ENCODE measurements at regions not wholly inside any gene's neighbourhood (a gene's known extent, or its start where the extent isn't known, plus 50 kb on each side); places are given as distances from the start of the nearest gene placed in this dataset.

DNA sequence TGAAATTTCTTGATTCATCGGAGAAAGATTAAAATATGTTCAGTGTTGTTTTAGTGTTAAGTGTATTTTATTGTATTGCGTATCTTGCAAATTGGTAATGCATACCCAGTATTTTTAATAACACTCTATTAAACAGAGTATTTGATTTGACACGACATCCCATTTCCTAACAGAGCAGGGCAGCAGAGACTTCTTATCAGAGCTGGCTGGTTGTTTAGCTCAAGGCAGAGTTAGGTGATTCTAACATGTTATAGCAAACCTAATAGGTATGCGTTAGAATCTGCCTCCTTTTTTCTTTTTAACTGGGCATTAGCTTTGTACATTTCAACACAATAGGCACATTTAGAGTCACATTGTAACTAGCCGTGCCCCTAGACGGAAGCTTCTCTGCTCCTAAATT is 57.1 kb upstream of the CELF2 start:
- Histone ChIP-seq H3K36me3 (no peaks in the 10 kb centered on the region), H3K4me3 (no peak overlapping the region), H3K4me1 (no peaks in the 10 kb centered on the region), H3K9me3 (no peaks in the 10 kb centered on the region), H3K27ac (no peak overlapping the region), H3K27me3 (no peaks in the 10 kb centered on the region)
- intact Hi-C loops (cut with DNase I; ENCODE audit: low total_unique reads), result no loop called here
- TF ChIP-seq, protein P1, sequence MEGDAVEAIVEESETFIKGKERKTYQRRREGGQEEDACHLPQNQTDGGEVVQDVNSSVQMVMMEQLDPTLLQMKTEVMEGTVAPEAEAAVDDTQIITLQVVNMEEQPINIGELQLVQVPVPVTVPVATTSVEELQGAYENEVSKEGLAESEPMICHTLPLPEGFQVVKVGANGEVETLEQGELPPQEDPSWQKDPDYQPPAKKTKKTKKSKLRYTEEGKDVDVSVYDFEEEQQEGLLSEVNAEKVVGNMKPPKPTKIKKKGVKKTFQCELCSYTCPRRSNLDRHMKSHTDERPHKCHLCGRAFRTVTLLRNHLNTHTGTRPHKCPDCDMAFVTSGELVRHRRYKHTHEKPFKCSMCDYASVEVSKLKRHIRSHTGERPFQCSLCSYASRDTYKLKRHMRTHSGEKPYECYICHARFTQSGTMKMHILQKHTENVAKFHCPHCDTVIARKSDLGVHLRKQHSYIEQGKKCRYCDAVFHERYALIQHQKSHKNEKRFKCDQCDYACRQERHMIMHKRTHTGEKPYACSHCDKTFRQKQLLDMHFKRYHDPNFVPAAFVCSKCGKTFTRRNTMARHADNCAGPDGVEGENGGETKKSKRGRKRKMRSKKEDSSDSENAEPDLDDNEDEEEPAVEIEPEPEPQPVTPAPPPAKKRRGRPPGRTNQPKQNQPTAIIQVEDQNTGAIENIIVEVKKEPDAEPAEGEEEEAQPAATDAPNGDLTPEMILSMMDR (IDR thresholded peaks at IDR 0.05), result no peak
- DNase-seq, result no peak

DNA sequence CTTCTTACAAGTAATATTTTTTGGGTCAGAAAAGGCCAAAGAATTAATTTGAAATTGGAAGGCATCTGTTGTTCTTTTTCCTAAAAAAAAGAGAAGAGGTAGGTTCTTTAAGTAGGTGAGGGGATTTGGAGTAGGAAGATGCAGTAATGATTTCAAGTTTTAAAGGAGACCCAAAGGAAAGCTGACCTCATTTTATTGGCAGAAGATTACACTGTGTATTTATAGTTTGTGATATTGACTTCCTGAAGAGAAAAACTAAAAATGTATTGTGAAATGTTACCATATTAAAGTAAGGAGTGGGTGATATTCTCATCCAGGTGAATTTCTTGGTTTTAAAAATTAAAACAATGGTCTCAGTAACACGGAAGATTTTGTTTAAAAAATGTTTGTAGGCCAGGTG is 56.6 kb upstream of the CELF2 start:
- TF ChIP-seq, protein P1 (IDR thresholded peaks at IDR 0.05), result no peak
- DNase-seq, result no peak
- Histone ChIP-seq H3K9me3 (no peaks in the 10 kb centered on the region), H3K4me3 (no peak overlapping the region), H3K27me3 (no peaks in the 10 kb centered on the region), H3K4me1 (no peaks in the 10 kb centered on the region), H3K36me3 (no peaks in the 10 kb centered on the region), H3K27ac (no peak overlapping the region)
- intact Hi-C loops (cut with DNase I; ENCODE audit: low total_unique reads), result no loop called here

DNA sequence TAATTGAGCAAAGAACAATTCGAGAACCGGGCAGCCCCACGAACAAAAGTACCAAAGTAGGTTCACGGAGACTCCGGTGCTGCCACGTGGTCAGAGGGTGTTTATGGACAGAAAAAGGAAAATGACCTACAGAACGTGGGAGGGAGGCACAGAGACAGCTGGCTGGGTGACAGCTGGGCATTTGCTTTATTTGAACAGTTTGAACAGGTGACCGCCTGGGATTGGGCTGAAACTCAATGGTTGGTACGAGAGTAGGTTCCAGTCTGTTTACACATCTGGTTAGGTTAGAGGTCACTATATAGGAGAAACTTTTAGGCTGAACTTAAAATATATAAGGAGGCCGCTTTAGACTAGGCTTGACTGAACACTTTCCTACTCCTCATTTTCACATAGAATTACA is 50.6 kb upstream of the CELF2 start:
- Histone ChIP-seq H3K4me3 (no peak overlapping the region), H3K4me1 (no peaks in the 10 kb centered on the region), H3K36me3 (no peaks in the 10 kb centered on the region), H3K9me3 (no peaks in the 10 kb centered on the region), H3K27me3 (no peaks in the 10 kb centered on the region), H3K27ac (no peak overlapping the region)
- no peak for DNase-seq
- intact Hi-C loops (cut with DNase I; ENCODE audit: low total_unique reads), result no loop called here
- TF ChIP-seq, protein P1 (IDR thresholded peaks at IDR 0.05), result no peak

DNA sequence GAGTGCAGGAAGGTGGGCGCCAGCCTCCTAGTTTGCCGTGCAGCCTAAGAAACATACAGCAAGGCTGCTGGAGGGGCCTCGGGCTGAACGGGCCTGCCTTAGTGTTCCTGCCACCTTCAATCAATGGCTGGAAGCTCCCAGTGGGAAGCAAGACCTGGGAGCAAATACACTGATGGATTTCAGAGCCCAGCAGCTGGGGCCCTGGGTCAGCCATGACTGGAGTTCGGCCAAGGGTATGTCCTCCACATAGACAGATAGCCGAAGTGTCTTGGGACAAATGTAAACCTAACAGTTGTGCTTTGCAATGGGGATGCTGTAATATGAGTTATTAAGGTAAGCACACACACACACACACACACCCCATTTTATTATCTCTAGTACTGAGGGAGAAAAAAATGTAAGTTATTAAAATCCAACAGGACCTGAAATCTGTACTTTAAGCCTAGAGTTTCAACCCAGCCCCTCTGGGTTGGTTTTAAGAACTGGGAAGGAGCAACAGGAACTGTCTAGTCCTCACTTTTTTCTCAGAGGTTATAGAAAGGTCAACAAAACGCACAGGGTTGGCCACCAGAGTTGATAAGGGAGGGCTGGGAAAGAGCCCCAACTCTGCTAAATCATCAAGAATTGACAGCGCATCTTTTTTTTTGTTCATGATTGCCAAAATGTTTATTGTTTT is 50.0 kb upstream of the CELF2 start:
- no peak for DNase-seq
- Histone ChIP-seq H3K9me3 (no peaks in the 10 kb centered on the region), H3K27ac (no peak overlapping the region), H3K4me3 (no peak overlapping the region), H3K27me3 (no peaks in the 10 kb centered on the region), H3K4me1 (no peaks in the 10 kb centered on the region), H3K36me3 (no peaks in the 10 kb centered on the region)
- TF ChIP-seq, protein P1 (IDR thresholded peaks at IDR 0.05), result no peak
- intact Hi-C loops (cut with DNase I; ENCODE audit: low total_unique reads), result no loop called here

All from tibial artery (tissue), 4 donors.